OCI-LY7 (cell line): ENCODE measurements at regions not wholly inside any gene's neighbourhood (a gene's known extent, or its start where the extent isn't known, plus 50 kb on each side); places are given as distances from the start of the nearest gene placed in this dataset.

Source experiments
- CTCF ChIP-seq: fragments of 200-600 bp; sonication (generic); conservative IDR thresholded peaks from 2 replicates; pipeline ENCODE4 v1.5.1; 2014; ENCODE audit warnings: mild to moderate bottlenecking, antibody characterized with exemption, low read length, moderate library complexity, mixed read lengths
- EZH2phosphoT487 ChIP-seq: fragments of 200-600 bp; sonication (generic); IDR thresholded peaks from 2 replicates; pipeline ENCODE4 v1.6.1; 2018; ENCODE audit warnings: low read depth, borderline replicate concordance, mild to moderate bottlenecking, mixed run types, antibody characterized with exemption, low read length, moderate library complexity, mixed read lengths

DNA sequence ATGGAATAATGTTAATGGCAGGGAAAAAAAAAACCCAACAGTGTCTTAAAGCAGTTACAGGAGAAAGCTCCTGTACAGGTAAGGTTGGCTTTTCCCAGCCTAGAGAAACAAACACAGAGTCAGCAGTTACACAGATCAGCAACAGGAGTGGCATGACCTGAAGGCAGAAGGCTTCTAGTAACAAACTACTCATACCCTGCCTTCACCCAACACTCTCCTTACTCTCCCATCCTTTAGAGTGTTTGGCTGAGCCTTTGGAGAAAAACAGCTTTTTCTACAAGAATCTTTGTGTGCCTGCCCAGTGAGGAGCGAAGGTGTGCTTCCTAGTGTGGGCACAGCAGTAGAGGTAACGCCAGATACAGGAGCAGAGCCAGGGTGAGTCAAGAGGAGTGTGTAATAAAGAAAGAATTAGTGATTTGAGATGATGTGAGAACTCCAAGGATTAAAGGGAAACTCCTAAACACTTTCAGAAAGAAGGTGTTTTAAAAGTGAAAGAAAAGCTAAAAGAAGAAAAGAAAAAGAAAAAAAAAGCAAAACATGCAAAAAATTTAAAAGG lies 152.7 kb downstream of the POLR2M start:
- TF ChIP-seq CTCF (no peak), EZH2phosphoT487 (no peak)
